Transverse colon (tissue), 4 donors: ENCODE measurements at regions not wholly inside any gene's neighbourhood (a gene's known extent, or its start where the extent isn't known, plus 50 kb on each side); places are given as distances from the start of the nearest gene placed in this dataset.

Experiments
- DNase-seq: peaks from one replicate; pipeline ENCODE4 v3.0.0-alpha.2; 2019
- H3K27ac ChIP-seq, 4 donors: fragments of 200-600 bp; sonication (generic); 2 replicates each; pipeline ENCODE4 v1.5.1; 2016 to 2018; ENCODE audit warnings: inconsistent platforms in 4 of 4
- H3K27me3 ChIP-seq: fragments of 200-600 bp; sonication (generic); 2 replicates; pipeline ENCODE4 v1.5.1; 2017; ENCODE audit warnings: inconsistent platforms
- H3K36me3 ChIP-seq, 4 donors: fragments of 200-600 bp; sonication (generic); 2 replicates each; pipeline ENCODE4 v1.5.1; 2017 to 2019; ENCODE audit warnings: inconsistent platforms in 4 of 4
- H3K4me1 ChIP-seq, 4 donors: fragments of 200-600 bp; sonication (generic); 2 replicates each; pipeline ENCODE4 v1.5.1; 2017 to 2020; ENCODE audit warnings: inconsistent platforms in 4 of 4
- H3K4me3 ChIP-seq, 4 donors: fragments of 200-600 bp; sonication (generic); 1 replicate in 1 of 4; 2 replicates in 3 of 4; pipeline versions ENCODE4 v1.5.1 to v1.6.1; 2017 to 2019; ENCODE audit warnings: inconsistent platforms in 4 of 4
- H3K9me3 ChIP-seq, 2 donors: fragments of 200-600 bp; sonication (generic); 2 replicates each; pipeline ENCODE4 v1.5.1; 2017 to 2019; ENCODE audit warnings: inconsistent platforms in 2 of 2
- CTCF ChIP-seq, 5 experiments: fragments of 200-600 bp in 3 of 5; fragments of 450-650 bp in 2 of 5; sonication (generic) in 3 of 5; IDR thresholded peaks; 1 replicate in 2 of 5; 2 replicates in 3 of 5; pipeline ENCODE4 v1.5.1; 2016 to 2017; ENCODE audit warnings: antibody characterized with exemption in 5 of 5, inconsistent platforms in 3 of 5, mild to moderate bottlenecking in 2 of 5, moderate library complexity in 1 of 5
- EP300 ChIP-seq: sonication (generic); formaldehyde crosslinking; IDR thresholded peaks from one replicate; pipeline ENCODE4 v1.6.1; 2017; ENCODE audit warnings: antibody characterized with exemption, low read depth
- POLR2A ChIP-seq: fragments of 450-650 bp; IDR thresholded peaks from one replicate; pipeline ENCODE4 v1.6.1; 2016; ENCODE audit warnings: antibody characterized with exemption, mild to moderate bottlenecking, moderate library complexity
- POLR2AphosphoS5 ChIP-seq, 3 donors: sonication (generic); formaldehyde crosslinking; IDR thresholded peaks; one replicate each; pipeline ENCODE4 v1.6.1; 2016; ENCODE audit warnings: antibody characterized with exemption in 3 of 3
- whole genome bisulfite sequencing, 2 donors: methylation state at CpG; one replicate each; pipeline ENCODE4 v1.1.5; 2018; ENCODE audit warnings: low coverage in 1 of 2; 5-methylcytosine and 5-hydroxymethylcytosine counted together
- in situ Hi-C, 4 donors: fragments of 200-750 bp; cut with MboI; loops; one replicate each; pipeline versions ENCODE4 v1.15.0 to v1.15.1; 2017; ENCODE audit warnings: low sequenced_read_pairs in 3 of 4, low pct_ligation_motif_present in 1 of 4, low pct_unique_long_range_greater_than_20kb in 1 of 4
- intact Hi-C: fragments of 100-400 bp; cut with DNase I; formaldehyde crosslinking; loops from one replicate; pipeline ENCODE4 v1.15.1; 2023; ENCODE audit warnings: low total_unique reads

GRCh38 chr10:52994370-52994769 lies 221.8 kb upstream of the MBL2 start:
- intact Hi-C loops (no loop called here), in situ Hi-C loops (no loop called here)
- DNase-seq: no peak
- Histone ChIP-seq H3K9me3 (no peaks in the 10 kb centered on the region), H3K27ac (no peak overlapping the region), H3K4me3 (no peak overlapping the region), H3K27me3 (no peaks in the 10 kb centered on the region), H3K36me3 (no peaks in the 10 kb centered on the region), H3K4me1 (peaks cover 0 to 5% (median 0%) of the 10 kb centered on the region in 4 donors)
- TF ChIP-seq EP300: no peak

GRCh38 chr10:52993109-52993508 lies 220.5 kb upstream of the MBL2 start:
- intact Hi-C loops: no loop called here
- Histone ChIP-seq H3K36me3 (no peaks in the 10 kb centered on the region), H3K4me1 (no peaks in the 10 kb centered on the region), H3K27me3 (no peaks in the 10 kb centered on the region), H3K9me3 (no peaks in the 10 kb centered on the region), H3K27ac (no peak overlapping the region), H3K4me3 (no peak overlapping the region)
- in situ Hi-C loops: no loop called here
- TF ChIP-seq POLR2AphosphoS5 (IDR thresholded peaks at IDR 0.05) (no peak), CTCF (IDR thresholded peaks at IDR 0.05) (no peak), POLR2A (no peak), EP300 (no peak)
- WGBS, 2 donors: 71 to 76% methylated on average over 3 of the region's 3 CpGs
- DNase-seq: no peak

GRCh38 chr10:52992567-52992966 lies 220.0 kb upstream of the MBL2 start:
- 80 to 83% methylated on average over 1 of the region's 1 CpG for WGBS, 2 donors
- TF ChIP-seq EP300 (no peak), POLR2A (no peak), POLR2AphosphoS5 (IDR thresholded peaks at IDR 0.05) (no peak), CTCF (IDR thresholded peaks at IDR 0.05) (no peak)

GRCh38 chr10:52988923-52989322 lies 216.3 kb upstream of the MBL2 start:
- Histone ChIP-seq H3K27ac (no peak overlapping the region), H3K27me3 (no peaks in the 10 kb centered on the region), H3K9me3 (no peaks in the 10 kb centered on the region), H3K36me3 (no peaks in the 10 kb centered on the region), H3K4me1 (peaks cover 0 to 10% (median 3%) of the 10 kb centered on the region in 4 donors), H3K4me3 (no peak overlapping the region)
- 89 to 93% methylated on average over 2 of the region's 2 CpGs for WGBS, 2 donors
- TF ChIP-seq POLR2A (no peak), EP300 (no peak), CTCF (IDR thresholded peaks at IDR 0.05) (no peak), POLR2AphosphoS5 (IDR thresholded peaks at IDR 0.05) (no peak)
- in situ Hi-C loops: no loop called here
- intact Hi-C loops: no loop called here
- no peak for DNase-seq

More at GRCh38 chr10:52992567-52992966, 220.0 kb upstream of the MBL2 start:
- intact Hi-C loops: no loop called here
- Histone ChIP-seq H3K36me3 (no peaks in the 10 kb centered on the region), H3K27me3 (no peaks in the 10 kb centered on the region), H3K4me3 (no peak overlapping the region), H3K4me1 (no peaks in the 10 kb centered on the region), H3K27ac (no peak overlapping the region), H3K9me3 (no peaks in the 10 kb centered on the region)
- DNase-seq: no peak
- in situ Hi-C loops: no loop called here

GRCh38 chr10:52986125-52986524 lies 213.5 kb upstream of the MBL2 start:
- no peak for DNase-seq
- WGBS, 2 donors: 32 to 59% methylated on average over 2 of the region's 2 CpGs

More at GRCh38 chr10:52986125-52986524, 213.5 kb upstream of the MBL2 start:
- H3K36me3 ChIP-seq: no peaks in the 10 kb centered on the region
- intact Hi-C loops (no loop called here), in situ Hi-C loops (no loop called here)
- TF ChIP-seq POLR2AphosphoS5 (IDR thresholded peaks at IDR 0.05) (no peak), EP300 (no peak)
- peaks cover 0 to 10% (median 3%) of the 10 kb centered on the region in 4 donors for H3K4me1 ChIP-seq
- no peak overlapping the region for H3K4me3 ChIP-seq
- no peak overlapping the region for H3K27ac ChIP-seq
- no peaks in the 10 kb centered on the region for H3K9me3 ChIP-seq
- H3K27me3 ChIP-seq: no peaks in the 10 kb centered on the region
